ENCODE measurements at regions not wholly inside any gene's neighbourhood (a gene's known extent, or its start where the extent isn't known, plus 50 kb on each side); places are given as distances from the start of the nearest gene placed in this dataset.

DNA sequence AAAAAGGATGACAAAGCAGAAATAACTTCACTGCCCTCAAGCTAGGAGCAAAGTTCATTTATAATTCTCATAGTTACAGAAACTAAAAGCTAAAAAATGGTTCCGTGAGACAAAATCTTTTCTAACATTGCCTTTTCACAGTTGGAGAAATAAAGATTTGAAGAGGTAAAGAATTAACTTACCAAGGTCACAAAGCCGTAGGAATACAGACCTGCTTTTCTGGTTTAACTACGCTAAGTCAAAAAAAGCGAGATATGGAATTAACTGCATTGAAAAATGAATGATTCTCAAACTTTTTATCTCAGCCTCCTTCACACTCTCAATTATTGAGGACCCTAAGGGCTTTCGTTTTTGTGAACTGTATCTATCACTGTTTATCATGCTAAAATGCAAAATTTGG is 95.3 kb downstream of the SLC17A6 start:
- DNase-seq, result no peak

DNA sequence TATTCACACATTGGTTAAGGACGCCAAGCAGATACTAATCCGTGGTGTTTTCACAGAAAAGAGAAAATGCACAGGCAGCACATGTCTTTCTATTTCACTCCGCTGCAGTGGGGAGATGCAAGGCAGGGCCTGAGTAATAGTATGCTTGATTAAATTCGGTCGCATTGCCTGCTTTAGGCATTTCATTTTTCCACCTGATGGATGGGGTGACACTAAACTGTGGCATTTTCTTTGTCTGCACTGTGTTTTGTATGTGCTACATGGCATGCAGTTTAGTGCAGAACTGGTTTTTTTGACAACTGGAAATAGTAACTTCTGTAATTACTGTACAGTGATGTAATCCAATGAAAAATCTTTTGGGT is 94.9 kb downstream of the SLC17A6 start:
- DNase-seq, result no peak

DNA sequence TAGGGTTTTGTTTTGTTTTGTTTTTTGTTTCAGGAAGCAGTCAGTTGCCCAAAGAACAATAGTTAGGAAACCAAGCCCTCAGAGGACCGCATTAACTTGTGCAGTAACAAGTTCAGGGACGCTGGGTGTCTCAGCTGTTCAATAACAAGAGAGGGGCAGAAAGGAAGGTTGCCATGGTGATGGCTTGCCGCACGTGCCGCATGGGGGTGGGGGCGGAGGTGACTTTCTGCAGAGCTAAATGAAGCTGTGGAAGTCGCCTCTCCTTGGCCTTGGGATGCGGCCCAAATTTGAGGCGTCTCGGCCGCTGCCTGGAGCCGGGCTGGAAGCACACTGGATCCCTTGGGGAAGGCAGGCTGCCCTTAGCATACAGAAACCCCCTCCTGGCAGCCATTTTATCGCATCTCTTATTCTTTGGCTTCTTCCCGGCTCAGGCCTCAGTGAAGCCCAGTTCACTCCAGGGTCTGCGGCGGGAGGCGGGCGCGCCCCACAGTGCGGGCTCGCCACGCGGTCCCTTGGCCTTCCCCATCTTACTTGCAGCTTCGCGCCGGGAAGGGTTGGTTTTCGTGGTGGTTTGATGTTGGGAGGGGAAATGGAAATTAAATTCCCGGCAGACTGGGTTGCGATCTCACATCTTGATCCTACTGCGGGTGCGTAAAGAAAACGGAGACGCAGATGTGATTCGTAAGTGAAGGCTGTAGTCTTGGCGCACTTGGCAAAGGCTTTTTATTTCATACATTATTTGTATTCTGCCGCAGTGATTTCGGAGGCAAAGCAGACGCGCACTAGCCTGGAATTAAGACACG is 94.3 kb downstream of the SLC17A6 start:
- DNase-seq, result no peak

DNA sequence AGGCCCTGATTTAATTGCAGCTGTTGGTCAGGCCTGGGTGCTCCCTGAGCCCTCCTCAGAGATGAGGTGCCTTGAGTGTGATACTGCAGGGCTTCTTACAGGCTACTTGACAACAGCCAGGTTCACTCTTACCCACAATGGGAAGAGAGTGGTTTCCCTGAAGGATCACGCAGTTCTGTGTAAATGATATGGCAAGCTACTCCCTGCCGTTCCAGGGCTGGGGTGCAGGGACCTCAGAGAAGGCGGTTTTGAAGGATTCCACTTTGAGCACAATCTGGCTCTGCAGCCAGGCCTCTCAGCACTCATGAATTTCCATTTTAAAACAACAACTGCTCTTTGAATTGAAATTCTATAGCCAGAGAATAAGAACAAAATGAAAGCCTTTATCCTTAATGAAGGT is 92.9 kb downstream of the SLC17A6 start:
- no peak for DNase-seq

DNA sequence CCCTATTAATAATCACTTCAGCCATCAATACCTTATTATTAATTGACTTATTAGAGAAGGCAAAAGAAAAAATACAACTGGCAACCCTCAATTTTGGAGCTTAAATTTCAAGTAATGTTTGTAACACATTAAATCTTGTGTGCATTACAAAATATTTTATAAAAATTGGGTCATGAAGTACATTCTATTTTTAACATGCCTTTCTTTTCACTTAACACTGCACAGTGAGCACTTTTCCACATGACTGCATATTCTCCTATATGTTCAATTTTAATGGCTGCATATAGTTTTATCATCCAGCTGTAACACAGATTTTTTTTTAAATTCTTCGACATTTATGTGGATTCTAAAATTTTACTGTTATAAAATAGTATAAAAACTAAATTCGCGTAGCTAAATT is 92.5 kb downstream of the SLC17A6 start:
- DNase-seq, result no peak

DNA sequence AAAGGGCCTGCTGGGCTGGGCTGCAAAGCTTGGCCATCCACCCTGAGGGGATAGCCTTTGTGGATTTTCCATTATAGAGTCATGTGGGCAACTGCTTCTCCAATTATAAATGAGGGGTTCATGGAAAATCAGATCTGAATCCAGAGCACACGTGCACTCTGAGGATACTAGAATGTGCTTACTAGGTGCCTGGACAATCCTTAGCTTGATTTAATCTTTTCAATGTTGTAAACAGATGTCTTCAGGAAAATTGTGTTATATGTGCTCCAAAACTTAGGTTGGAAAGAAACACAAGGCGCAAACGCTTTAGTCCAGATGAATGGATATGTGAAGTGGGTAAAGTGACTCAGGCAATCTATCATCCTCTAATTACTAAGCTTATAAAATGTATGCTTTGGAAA is 92.0 kb downstream of the SLC17A6 start:
- no peak for DNase-seq
